Astrocyte (in vitro differentiated cells and primary cell): ENCODE measurements at regions not wholly inside any gene's neighbourhood (a gene's known extent, or its start where the extent isn't known, plus 50 kb on each side); places are given as distances from the start of the nearest gene placed in this dataset.

Source experiments
- EZH2 ChIP-seq: IDR thresholded peaks from 2 replicates; pipeline ENCODE4 v1.6.1; 2012; ENCODE audit warnings: mild to moderate bottlenecking, low read length, inconsistent platforms; ENCODE audit not compliant: insufficient read depth
- TF ChIP-seq, protein P1 (sequence below): IDR thresholded peaks from 2 replicates; pipeline ENCODE4 v1.5.1; 2011; ENCODE audit warnings: low read depth, mild to moderate bottlenecking, inconsistent platforms, low read length, moderate library complexity; ENCODE audit not compliant: insufficient read depth

DNA sequence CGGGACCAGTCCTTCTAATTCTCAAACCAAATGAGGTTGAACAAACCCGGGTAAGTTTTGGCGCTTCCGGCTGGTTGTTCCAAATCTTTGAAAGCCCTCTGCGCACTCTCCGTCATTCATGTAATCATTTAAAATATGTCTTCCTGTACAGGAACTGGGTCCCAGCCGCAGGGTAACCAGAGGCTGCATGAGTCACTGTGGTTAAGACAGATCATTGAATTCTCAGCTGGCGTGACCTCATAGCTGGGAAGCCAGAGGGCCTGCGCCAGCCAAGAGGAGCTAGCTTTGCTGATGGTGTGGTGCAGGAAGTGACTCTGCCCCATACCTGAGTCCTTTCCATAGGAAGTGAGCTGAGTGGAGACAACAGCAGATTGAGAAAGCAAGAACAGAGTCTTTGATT lies 135.2 kb downstream of the TSHZ3 start:
- TF ChIP-seq, protein P1, sequence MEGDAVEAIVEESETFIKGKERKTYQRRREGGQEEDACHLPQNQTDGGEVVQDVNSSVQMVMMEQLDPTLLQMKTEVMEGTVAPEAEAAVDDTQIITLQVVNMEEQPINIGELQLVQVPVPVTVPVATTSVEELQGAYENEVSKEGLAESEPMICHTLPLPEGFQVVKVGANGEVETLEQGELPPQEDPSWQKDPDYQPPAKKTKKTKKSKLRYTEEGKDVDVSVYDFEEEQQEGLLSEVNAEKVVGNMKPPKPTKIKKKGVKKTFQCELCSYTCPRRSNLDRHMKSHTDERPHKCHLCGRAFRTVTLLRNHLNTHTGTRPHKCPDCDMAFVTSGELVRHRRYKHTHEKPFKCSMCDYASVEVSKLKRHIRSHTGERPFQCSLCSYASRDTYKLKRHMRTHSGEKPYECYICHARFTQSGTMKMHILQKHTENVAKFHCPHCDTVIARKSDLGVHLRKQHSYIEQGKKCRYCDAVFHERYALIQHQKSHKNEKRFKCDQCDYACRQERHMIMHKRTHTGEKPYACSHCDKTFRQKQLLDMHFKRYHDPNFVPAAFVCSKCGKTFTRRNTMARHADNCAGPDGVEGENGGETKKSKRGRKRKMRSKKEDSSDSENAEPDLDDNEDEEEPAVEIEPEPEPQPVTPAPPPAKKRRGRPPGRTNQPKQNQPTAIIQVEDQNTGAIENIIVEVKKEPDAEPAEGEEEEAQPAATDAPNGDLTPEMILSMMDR = no peak
- no peak for TF ChIP-seq EZH2
